Thoracic aorta (tissue), 2 donors: ENCODE measurements at regions not wholly inside any gene's neighbourhood (a gene's known extent, or its start where the extent isn't known, plus 50 kb on each side); places are given as distances from the start of the nearest gene placed in this dataset.

ENCODE experiments used
- ATAC-seq: fragments of 150-250 bp; one replicate; pipeline ENCODE4 v1.8.0; 2017; ENCODE audit warnings: low read depth; ENCODE audit not compliant: insufficient number of reproducible peaks, low FRiP score
- DNase-seq: peaks from one replicate; pipeline ENCODE4 v3.0.0-alpha.2; 2020; ENCODE audit warnings: low spot score
- H3K27ac ChIP-seq, 2 donors: fragments of 200-600 bp; sonication (generic); 1 replicate in 1 of 2; 2 replicates in 1 of 2; pipeline ENCODE4 v1.5.1; 2016; ENCODE audit warnings: mild to moderate bottlenecking in 2 of 2, moderate library complexity in 2 of 2
- H3K27me3 ChIP-seq: fragments of 200-600 bp; sonication (generic); replicated peaks from 2 replicates; pipeline ENCODE4 v1.6.0; 2016; ENCODE audit warnings: mild to moderate bottlenecking; ENCODE audit not compliant: insufficient read depth
- H3K36me3 ChIP-seq: fragments of 200-600 bp; sonication (generic); one replicate; pipeline ENCODE4 v1.5.1; 2016
- H3K4me1 ChIP-seq, 2 donors: fragments of 200-600 bp; sonication (generic); 1 replicate in 1 of 2; 2 replicates in 1 of 2; pipeline versions ENCODE4 v1.5.1 to v1.6.0; 2016; ENCODE audit warnings: low read depth in 2 of 2, mild to moderate bottlenecking in 1 of 2; ENCODE audit not compliant: control insufficient read depth in 1 of 2
- H3K4me3 ChIP-seq: fragments of 200-600 bp; sonication (generic); 2 replicates; pipeline ENCODE4 v1.5.1; 2016; ENCODE audit warnings: mild to moderate bottlenecking
- H3K9me3 ChIP-seq: fragments of 200-600 bp; sonication (generic); 2 replicates; pipeline ENCODE4 v1.5.1; 2016
- TF ChIP-seq, protein P1 (sequence below): fragments of 200-600 bp; sonication (generic); IDR thresholded peaks from one replicate; pipeline ENCODE4 v1.5.1; 2019; ENCODE audit warnings: antibody characterized with exemption

- no peaks in the 10 kb centered on the region for H3K36me3 ChIP-seq
- no peak for ATAC-seq
- no peak for DNase-seq
- H3K27me3 ChIP-seq = no peaks in the 10 kb centered on the region
- no peaks in the 10 kb centered on the region for H3K9me3 ChIP-seq
- no peak overlapping the region for H3K27ac ChIP-seq
- TF ChIP-seq, protein P1, sequence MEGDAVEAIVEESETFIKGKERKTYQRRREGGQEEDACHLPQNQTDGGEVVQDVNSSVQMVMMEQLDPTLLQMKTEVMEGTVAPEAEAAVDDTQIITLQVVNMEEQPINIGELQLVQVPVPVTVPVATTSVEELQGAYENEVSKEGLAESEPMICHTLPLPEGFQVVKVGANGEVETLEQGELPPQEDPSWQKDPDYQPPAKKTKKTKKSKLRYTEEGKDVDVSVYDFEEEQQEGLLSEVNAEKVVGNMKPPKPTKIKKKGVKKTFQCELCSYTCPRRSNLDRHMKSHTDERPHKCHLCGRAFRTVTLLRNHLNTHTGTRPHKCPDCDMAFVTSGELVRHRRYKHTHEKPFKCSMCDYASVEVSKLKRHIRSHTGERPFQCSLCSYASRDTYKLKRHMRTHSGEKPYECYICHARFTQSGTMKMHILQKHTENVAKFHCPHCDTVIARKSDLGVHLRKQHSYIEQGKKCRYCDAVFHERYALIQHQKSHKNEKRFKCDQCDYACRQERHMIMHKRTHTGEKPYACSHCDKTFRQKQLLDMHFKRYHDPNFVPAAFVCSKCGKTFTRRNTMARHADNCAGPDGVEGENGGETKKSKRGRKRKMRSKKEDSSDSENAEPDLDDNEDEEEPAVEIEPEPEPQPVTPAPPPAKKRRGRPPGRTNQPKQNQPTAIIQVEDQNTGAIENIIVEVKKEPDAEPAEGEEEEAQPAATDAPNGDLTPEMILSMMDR = no peak
- no peak overlapping the region for H3K4me3 ChIP-seq
- no peaks in the 10 kb centered on the region for H3K4me1 ChIP-seq
These were observed 248.4 kb upstream of the NDST4 start for GRCh38 chr4:115361781-115362180.

DNA sequence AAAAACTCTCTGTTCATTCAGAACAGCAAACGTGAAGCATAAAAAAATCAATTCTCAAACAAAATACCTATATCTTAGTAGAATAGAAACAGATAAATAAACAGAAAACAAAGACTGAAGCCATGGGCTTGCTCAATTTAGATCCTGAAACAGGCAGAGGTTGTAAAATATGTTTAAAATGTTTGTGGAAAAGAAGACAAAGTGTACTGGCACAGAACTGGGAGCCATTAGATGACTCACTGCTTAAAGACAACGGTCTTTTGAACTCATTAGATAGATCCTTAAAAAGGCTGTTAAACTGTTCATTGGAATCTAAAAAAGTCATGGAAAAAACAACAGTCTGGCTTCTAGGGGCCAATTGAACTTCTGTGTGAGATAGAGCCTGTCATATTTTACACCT, 247.0 kb upstream of the NDST4 start:
- H3K27me3 ChIP-seq = no peaks in the 10 kb centered on the region
- ATAC-seq (no peak), DNase-seq (no peak)
- no peak overlapping the region for H3K4me3 ChIP-seq
- no peak overlapping the region for H3K27ac ChIP-seq
- no peaks in the 10 kb centered on the region for H3K9me3 ChIP-seq
- no peaks in the 10 kb centered on the region for H3K4me1 ChIP-seq
- TF ChIP-seq, protein P1 = no peak
- no peaks in the 10 kb centered on the region for H3K36me3 ChIP-seq

DNA sequence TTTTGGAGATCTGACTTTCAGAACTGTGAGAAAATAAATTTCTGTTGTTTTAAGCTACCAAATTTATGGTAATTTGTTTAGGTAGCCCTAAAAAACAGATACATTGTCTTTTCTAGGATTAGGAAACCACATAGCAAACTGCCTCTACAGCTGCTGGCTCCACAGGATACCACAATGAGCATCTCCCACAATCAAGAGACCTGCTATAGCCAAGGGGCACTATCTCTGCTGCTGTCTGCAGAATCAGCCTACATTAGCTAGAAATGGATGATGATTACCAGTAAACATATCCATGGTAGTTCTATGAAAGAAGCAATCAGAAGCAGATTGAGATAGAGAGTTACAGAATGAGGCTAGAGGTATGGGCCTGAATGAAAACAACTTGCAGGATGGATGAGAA, 244.4 kb upstream of the NDST4 start:
- Histone ChIP-seq H3K4me3 (no peak overlapping the region), H3K36me3 (no peaks in the 10 kb centered on the region), H3K9me3 (peaks cover 4% of the 10 kb centered on the region), H3K27ac (no peak overlapping the region), H3K4me1 (no peaks in the 10 kb centered on the region), H3K27me3 (no peaks in the 10 kb centered on the region)
- no peak for ATAC-seq
- no peak for DNase-seq
- TF ChIP-seq, protein P1 = no peak

- no peak for ATAC-seq
- TF ChIP-seq, protein P1 = no peak
These were observed 242.8 kb upstream of the NDST4 start for GRCh38 chr4:115356176-115356575.

GRCh38 chr4:115355329-115355728, 241.9 kb upstream of the NDST4 start:
- ATAC-seq (no peak), DNase-seq (no peak)
- no peak overlapping the region for H3K4me3 ChIP-seq
- TF ChIP-seq, protein P1 = no peak
- no peak overlapping the region for H3K27ac ChIP-seq
- peaks cover 4% of the 10 kb centered on the region for H3K9me3 ChIP-seq
- no peaks in the 10 kb centered on the region for H3K27me3 ChIP-seq
- H3K4me1 ChIP-seq = no peaks in the 10 kb centered on the region
- no peaks in the 10 kb centered on the region for H3K36me3 ChIP-seq

More at GRCh38 chr4:115356176-115356575, 242.8 kb upstream of the NDST4 start:
- no peak overlapping the region for H3K27ac ChIP-seq
- no peak for DNase-seq
- H3K4me1 ChIP-seq = no peaks in the 10 kb centered on the region
- no peak overlapping the region for H3K4me3 ChIP-seq
- peaks cover 4% of the 10 kb centered on the region for H3K9me3 ChIP-seq
- H3K36me3 ChIP-seq = no peaks in the 10 kb centered on the region
- H3K27me3 ChIP-seq = no peaks in the 10 kb centered on the region
